Hindlimb muscle (tissue), 1 donor: ENCODE measurements at regions not wholly inside any gene's neighbourhood (a gene's known extent, or its start where the extent isn't known, plus 50 kb on each side); places are given as distances from the start of the nearest gene placed in this dataset.
A peak's percentile ranks its signal among the peaks of the same experiment; 100 is the strongest.

Experiments used
- DNase-seq: peaks from one replicate; pipeline ENCODE4 v3.0.0-alpha.2; 2013

GRCh38 chr1:216847397-216848036 lies 124.3 kb upstream of the ESRRG start:
- no peak for DNase-seq

DNA sequence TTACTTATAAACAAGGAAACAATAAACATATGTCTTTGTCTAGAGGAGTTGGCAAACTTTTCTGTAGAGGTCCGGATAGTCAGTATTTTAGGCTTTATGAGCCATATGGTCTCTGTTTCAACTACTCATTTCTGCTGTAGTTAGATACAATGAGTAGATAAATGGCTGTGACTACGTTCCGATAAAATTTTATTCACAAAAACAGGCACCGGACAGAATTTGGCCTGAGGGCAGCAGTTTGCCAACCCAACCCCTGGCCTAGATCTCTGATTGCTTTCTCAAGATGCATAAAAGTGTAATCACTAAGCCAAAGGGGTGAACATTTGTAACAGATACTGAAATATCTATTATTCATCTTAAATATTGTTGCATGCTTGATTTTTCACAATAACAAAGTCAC lies 123.1 kb upstream of the ESRRG start:
- no peak for DNase-seq

DNA sequence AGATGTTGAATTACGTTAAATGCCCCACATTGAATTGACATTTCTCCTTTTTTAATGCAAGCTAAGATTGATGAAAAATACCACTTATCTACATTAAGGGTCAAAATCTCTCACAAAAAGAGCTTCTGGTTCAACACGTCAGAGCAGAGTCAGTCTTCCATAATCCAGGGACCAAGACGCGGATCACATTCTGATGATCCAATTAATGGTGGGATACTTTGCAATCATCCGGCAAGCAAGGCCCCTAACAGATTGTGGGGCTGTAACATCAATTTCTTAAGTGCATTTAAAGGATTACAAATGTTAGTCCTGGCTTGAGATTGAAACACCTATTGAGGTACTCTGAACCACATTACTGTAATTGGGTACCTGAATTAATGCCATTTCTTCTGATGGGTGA lies 120.2 kb upstream of the ESRRG start:
- DNase-seq, result no peak

DNA sequence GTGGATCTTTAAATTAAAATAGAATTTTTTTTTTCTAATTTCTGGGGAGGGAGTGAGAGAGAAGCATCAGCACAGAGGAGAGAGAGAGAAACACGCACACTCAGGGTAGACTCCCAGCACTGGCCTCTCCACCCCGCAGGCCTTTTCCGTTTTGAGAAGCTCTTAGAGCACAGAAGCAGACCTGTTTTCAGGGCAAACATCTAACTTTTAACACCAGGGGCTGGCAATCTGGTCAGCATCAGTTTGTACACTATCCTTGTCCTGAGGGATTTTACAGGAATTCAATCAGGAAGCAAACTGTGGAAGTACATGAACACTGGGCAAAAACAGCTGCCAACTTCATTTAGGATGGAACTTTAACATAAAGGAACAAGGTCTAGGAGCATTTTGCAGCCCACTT lies 117.9 kb upstream of the ESRRG start:
- DNase-seq, result no peak

- no peak for DNase-seq
Observed at GRCh38 chr1:216836316-216836715, 113.1 kb upstream of the ESRRG start.

GRCh38 chr1:216833509-216833908 lies 110.3 kb upstream of the ESRRG start:
- DNase-seq, result no peak

DNA sequence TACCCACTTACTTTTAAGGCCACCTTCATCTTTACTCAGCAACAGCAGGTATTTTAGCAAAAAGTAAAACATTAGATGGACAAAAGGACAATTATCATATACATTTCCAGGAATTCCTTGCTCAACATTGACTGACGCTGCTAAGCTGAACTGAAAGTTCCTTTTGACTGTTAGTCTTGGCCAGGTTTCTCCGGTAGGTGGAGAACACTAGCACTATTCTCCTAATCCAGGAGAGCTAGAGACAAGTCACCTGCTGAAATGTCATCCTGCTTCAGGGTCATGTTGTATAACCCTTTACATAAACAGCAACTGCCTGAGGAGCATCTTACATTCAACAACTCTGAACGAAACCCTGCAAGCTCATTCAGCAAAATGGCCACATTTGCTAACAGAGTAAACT lies 109.0 kb upstream of the ESRRG start:
- no peak for DNase-seq

DNA sequence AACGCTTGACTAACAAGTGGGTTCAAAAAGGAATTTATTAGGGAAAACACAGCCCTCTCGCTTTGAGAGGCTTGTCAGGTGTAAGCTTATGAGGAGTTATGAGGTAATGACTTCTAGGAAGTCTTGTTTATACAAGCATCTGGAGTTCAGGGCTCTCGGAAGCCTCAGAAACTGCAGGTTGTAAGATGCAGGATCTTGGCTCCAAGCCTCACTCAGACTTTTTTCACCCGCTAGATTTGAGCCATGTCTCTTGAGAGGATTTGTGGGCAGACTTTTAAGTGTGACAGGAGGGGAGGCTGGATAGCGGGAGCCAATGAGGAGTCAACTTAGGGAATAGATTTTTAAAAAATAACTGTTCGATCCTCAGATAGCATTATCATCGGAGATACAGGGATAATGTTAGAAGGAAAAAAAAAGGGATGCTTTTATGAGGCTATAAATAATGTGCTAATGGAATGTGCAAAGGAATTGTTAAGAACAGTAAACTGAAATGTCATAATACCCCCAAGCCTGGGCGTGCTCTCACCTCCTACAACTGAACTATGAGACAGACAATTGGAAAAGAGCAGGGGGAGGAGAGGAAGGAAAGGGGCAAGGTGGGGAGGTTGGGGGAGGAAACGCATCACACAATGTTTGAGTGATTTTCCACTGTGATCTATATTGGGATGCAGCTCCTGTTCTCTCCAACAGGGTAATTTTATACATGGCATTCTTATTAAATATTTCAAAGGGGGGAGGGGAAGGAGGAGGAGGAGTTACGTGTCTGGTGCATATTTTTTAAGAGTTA lies 107.4 kb upstream of the ESRRG start:
- no peak for DNase-seq

DNA sequence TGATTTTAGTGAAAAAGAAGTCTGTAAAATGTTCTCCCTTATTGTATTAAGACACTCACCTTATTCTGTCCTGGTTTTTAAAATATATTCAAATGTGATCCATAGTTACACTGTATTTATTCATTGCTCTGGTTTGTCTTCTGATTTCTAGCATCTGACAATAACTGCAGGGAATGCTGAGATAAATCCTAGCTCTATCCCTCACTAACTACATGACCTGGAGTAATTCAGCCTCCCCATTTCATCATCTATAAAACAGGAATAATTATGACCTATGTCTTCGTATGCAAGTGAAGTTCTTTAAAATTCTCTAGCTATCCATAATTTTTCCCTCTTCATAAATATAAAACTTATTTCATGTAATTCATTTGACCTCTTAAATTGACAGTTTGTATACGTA lies 104.0 kb upstream of the ESRRG start:
- DNase-seq, result no peak

- DNase-seq, result no peak
Observed at GRCh38 chr1:216826646-216827045, 103.4 kb upstream of the ESRRG start.

DNA sequence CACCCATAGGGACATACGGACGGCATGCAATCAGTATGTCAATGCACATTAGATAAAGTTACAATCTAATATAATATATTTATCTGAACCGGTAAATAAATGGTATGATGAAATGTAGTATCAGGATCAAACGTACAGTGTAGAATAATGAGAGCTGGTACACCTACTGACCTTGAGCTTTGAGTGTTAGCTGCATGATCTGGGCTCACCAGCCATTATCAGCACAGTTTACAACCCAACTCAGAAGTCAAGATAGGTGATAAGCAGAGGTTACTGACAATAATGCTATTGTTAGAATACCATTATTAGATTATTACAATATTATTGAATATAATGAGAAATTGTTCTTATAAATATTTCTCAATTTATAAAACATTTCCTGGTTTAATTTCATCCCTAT lies 103.0 kb upstream of the ESRRG start:
- no peak for DNase-seq

DNA sequence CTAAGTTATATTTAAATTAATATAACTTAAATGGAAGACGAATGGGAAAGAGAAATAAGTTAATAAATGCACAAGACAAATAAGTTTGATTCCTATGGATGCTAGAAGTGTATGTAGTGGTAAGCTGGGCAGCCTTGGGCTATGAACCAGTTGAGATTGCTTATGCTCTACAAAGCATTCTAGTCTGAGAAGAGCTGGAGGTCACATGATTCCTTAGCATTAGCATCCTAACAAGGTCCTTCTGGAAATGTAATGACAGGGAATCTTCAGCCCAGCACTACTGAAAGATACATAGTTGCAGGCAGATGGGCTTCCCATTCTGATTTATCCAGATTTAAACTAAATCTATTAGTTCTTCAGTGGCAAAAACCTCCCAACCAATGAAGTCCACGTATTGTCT lies 102.3 kb upstream of the ESRRG start:
- no peak for DNase-seq

- DNase-seq, result no peak
Observed at GRCh38 chr1:216824511-216824910, 101.3 kb upstream of the ESRRG start.

DNA sequence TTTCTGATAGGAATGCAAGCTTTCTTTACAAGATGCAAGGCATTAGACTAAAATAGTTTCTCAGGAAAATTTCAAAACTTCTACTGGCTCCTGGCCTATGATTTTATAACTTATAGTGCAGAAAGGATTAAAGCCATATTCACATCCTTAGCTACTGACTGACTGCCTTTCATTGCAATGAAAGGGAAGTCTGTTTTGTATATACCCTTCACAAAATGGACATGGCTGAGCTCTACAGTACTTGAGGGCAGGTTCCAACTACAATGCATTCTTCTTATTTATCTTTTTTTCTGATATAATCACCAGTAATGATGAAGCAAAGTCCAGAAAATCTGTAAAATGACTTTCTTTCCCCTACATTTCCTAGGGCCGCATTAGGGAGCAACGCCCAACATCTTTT lies 100.5 kb upstream of the ESRRG start:
- no peak for DNase-seq

- DNase-seq, result no peak
Observed at GRCh38 chr1:216822480-216822879, 99.3 kb upstream of the ESRRG start.

DNA sequence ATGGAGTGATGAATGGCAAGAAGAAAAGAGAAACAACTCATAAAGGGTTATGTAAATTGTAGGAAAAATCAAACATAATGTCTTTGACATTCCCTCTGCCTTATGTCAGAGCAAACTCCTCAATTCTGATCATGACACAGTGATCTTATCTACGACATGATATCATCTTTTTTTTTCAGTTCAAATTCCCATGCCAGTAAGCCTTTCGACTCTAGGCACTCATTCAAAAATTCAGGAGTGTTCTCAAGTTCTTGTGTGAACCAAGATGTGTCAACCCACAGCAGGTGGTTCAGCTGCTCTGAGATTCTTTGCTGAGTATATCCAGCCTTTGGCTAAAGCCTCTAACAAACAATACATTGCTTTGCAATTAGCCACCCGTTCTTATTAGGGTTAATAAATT lies 97.1 kb upstream of the ESRRG start:
- DNase-seq, result no peak

DNA sequence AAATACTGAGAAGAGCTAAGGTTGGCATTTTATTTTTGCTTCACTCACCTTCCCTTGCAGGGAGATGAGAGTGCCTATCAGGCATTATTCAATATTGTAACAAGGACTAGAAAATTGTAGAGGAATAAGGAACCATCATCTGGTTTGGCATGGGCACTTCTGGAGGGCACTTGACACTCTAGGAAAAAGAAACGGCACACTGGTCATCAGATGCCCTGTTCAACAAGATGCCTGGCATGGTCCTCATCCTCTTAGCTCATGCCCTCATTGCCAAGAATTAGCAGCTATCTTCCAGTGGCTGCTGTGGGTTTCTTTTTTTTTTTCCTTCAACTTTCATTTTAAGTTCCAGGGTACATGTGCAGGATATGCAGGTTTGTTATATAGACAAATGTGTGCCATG lies 95.1 kb upstream of the ESRRG start:
- DNase-seq, result no peak

GRCh38 chr1:216815260-216816131 lies 92.3 kb upstream of the ESRRG start:
- peak; percentile 87 for DNase-seq

GRCh38 chr1:216814576-216815259 lies 91.5 kb upstream of the ESRRG start:
- no peak for DNase-seq

GRCh38 chr1:216812966-216813365 lies 89.7 kb upstream of the ESRRG start:
- DNase-seq, result no peak

DNA sequence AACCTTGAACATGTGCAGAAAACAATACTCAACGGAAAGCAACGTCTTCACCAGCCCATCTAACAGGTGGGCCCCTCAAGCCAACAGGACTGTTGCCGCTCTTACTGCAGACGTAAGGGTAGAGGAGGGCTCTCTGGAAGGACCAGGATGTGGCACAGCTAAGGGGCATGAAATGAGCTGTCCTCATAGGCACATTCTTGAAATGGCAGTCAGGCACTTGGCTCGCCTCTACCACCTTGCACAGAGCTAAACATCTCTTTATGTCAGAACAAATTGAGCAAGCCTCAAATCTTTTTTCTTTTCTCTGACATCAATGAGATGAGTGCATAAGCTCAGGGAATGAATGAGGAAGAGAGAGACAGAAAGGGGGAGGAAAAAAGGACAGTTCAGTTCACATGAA lies 86.4 kb upstream of the ESRRG start:
- no peak for DNase-seq

GRCh38 chr1:216807696-216808095 lies 84.5 kb upstream of the ESRRG start:
- DNase-seq, result no peak

DNA sequence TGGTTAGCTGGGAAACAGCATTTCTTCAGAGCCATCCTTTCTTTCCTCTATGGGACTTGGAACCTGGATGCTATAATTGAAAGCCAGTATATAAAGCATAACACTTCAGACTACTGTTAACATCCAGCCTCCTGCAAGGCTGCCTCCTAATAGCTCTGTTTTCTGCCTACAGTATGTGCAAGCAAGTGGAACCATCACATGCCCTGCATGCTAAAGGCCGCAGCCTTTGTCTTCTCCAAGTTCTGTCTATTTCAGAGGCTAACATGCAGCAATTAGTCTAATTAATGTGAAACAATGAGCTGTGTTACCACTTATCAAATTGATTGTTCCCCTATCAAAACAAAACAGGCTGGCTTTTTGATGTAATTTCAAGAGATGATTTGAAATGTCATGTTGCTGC lies 82.7 kb upstream of the ESRRG start:
- DNase-seq, result no peak
